Endothelial cell of umbilical vein (primary cell): ENCODE measurements at regions not wholly inside any gene's neighbourhood (a gene's known extent, or its start where the extent isn't known, plus 50 kb on each side); places are given as distances from the start of the nearest gene placed in this dataset.
"Not testable (repeated sequence)": the region's sequence is repeated elsewhere in the genome, so short reads cannot be mapped to it uniquely, and the experiment has no call there.

Source experiments
- BruUV-seq: library from RNA; stranded (reverse); fragments of 400-500 nt; replicated peaks from 2 replicates; lab custom pipeline; 2021; lab: Mats Ljungman, UMichigan
- CTCF ChIA-PET: fragments of 300-600, 350-600 bp; sonication (Branson Sonifier 250); formaldehyde crosslinking; loops from one replicate; lab custom pipeline; 2021; ENCODE audit warnings: antibody characterized with exemption, inconsistent platforms; lab: Charles Lee
- POLR2A ChIA-PET: fragments of 300-600, 350-600 bp; sonication (Branson Sonifier 250); formaldehyde crosslinking; loops from one replicate; lab custom pipeline; 2021; ENCODE audit warnings: antibody characterized with exemption, inconsistent platforms; lab: Charles Lee
- DNase-seq: peaks from one replicate; pipeline ENCODE4 v3.0.0-alpha.2; 2011; ENCODE audit warnings: low read depth, low spot score
- FAIRE-seq: peaks from 2 replicates; lab custom pipeline; 2011; peaks lifted over from hg19 to GRCh38; lab: Jason Lieb, UNC
- H2AFZ ChIP-seq: 2 replicates; pipeline ENCODE4 v1.6.0; 2012; ENCODE audit warnings: low read depth, low read length, control low read depth, inconsistent platforms
- H3K27ac ChIP-seq: 2 replicates; pipeline ENCODE4 v1.5.1; 2011; ENCODE audit warnings: low read depth, mild to moderate bottlenecking, control low read depth, low read length, moderate library complexity; ENCODE audit not compliant: insufficient read depth
- H3K27me3 ChIP-seq, 2 experiments: 2 replicates each; pipeline versions ENCODE4 v1.6.0 to v1.6.1; 2011; ENCODE audit warnings: low read length in 2 of 2, mixed read lengths in 1 of 2; ENCODE audit not compliant: control insufficient read depth in 2 of 2, insufficient read depth in 2 of 2
- H3K36me3 ChIP-seq, 2 experiments: 2 replicates in 1 of 2; 3 replicates in 1 of 2; pipeline ENCODE4 v1.5.1; 2011; ENCODE audit warnings: low read length in 2 of 2, mild to moderate bottlenecking in 1 of 2, moderate library complexity in 1 of 2; ENCODE audit not compliant: control insufficient read depth in 2 of 2, insufficient read depth in 2 of 2; ENCODE audit errors: extremely low read depth in 1 of 2
- H3K4me1 ChIP-seq: 3 replicates; pipeline ENCODE4 v1.5.1; 2011; ENCODE audit warnings: mild to moderate bottlenecking, low read length; ENCODE audit not compliant: control insufficient read depth, insufficient read depth; ENCODE audit errors: extremely low read depth
- H3K4me2 ChIP-seq: 2 replicates; pipeline ENCODE4 v1.6.1; 2011; ENCODE audit warnings: low read length, control low read depth, mixed read lengths; ENCODE audit not compliant: insufficient read depth
- H3K4me3 ChIP-seq, 3 experiments: fragments of 200-600 bp in 1 of 3; sonication (generic), shearing (Covaris generic) in 1 of 3; replicated peaks in 1 of 3; 2 replicates each; pipeline ENCODE4 v1.5.1; 2011 to 2016; ENCODE audit warnings: control low read depth in 3 of 3, low read length in 3 of 3, mild to moderate bottlenecking in 2 of 3, inconsistent platforms in 1 of 3, low read depth in 1 of 3, moderate library complexity in 1 of 3; ENCODE audit not compliant: insufficient read depth in 1 of 3
- H3K79me2 ChIP-seq: 2 replicates; pipeline ENCODE4 v1.6.0; 2012; ENCODE audit warnings: low read length, inconsistent platforms; ENCODE audit not compliant: control insufficient read depth, insufficient read depth
- H3K9ac ChIP-seq: replicated peaks from 2 replicates; pipeline ENCODE3; 2011; ENCODE audit warnings: low read length, control low read depth; ENCODE audit not compliant: insufficient read depth; ENCODE audit errors: extremely low read depth
- H3K9me1 ChIP-seq: replicated peaks from 3 replicates; pipeline ENCODE4 v1.6.0; 2011; ENCODE audit warnings: mild to moderate bottlenecking, low read length; ENCODE audit not compliant: control insufficient read depth, insufficient read depth; ENCODE audit errors: extremely low read depth
- H3K9me3 ChIP-seq: replicated peaks from 2 replicates; pipeline ENCODE4 v1.5.1; 2012; ENCODE audit warnings: low read length, inconsistent platforms; ENCODE audit not compliant: control insufficient read depth, insufficient read depth
- H4K20me1 ChIP-seq: replicated peaks from 2 replicates; pipeline ENCODE3; 2011; ENCODE audit warnings: mild to moderate bottlenecking, low read length; ENCODE audit not compliant: control insufficient read depth, insufficient read depth; ENCODE audit errors: extremely low read depth
- dilution Hi-C: fragments of 300-500 bp; cut with MboI; formaldehyde crosslinking; loops from one replicate; pipeline ENCODE4 v1.15.0; 2019; ENCODE audit warnings: low sequenced_read_pairs; ENCODE audit not compliant: extremely low pct_ligation_motif_present
- intact Hi-C: fragments of 100-400 bp; cut with micrococcal nuclease; formaldehyde crosslinking; loops from one replicate; pipeline ENCODE4 v1.10.0; 2022

DNA sequence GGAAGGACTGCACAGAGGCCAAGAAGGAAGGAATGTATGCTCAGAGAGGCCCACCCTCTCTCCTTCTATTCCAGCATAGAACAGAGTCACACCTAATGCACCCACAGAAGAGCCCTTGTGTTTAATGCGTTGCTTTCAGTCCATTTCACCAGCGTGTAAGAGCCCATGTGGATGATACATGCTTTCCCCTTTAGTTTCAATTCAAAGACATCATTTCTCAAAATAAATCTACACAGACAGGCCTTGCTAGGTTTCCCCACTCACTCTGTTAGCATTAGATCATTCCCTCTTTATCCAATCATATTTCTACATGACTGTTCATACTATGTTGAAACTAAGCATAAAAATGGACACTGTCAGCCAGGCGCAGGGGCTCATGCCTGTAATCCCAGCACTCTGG, 331.5 kb downstream of the CEP170 start:
- FAIRE-seq, CTCF ChIA-PET, DNase-seq, H4K20me1 ChIP-seq, BruUV-seq, H3K9me1 ChIP-seq, H3K9ac ChIP-seq, H3K27me3 ChIP-seq, intact Hi-C loops, H3K4me1 ChIP-seq, H3K4me2 ChIP-seq, H3K79me2 ChIP-seq, H3K36me3 ChIP-seq, H3K4me3 ChIP-seq, H3K9me3 ChIP-seq, POLR2A ChIA-PET, H3K27ac ChIP-seq, H2AFZ ChIP-seq, dilution Hi-C loops: not testable (repeated sequence)

GRCh38 chr1:242914729-242915128, 340.4 kb downstream of the CEP170 start:
- FAIRE-seq, BruUV-seq, H3K27me3 ChIP-seq, H3K9ac ChIP-seq, H3K9me3 ChIP-seq, H3K27ac ChIP-seq, H3K36me3 ChIP-seq, H4K20me1 ChIP-seq, CTCF ChIA-PET, H3K9me1 ChIP-seq, H2AFZ ChIP-seq, dilution Hi-C loops, H3K79me2 ChIP-seq, H3K4me2 ChIP-seq, DNase-seq, H3K4me1 ChIP-seq, H3K4me3 ChIP-seq, POLR2A ChIA-PET, intact Hi-C loops: not testable (repeated sequence)

- BruUV-seq, DNase-seq, H3K36me3 ChIP-seq, FAIRE-seq, CTCF ChIA-PET, H3K79me2 ChIP-seq, H3K9me1 ChIP-seq, H3K9ac ChIP-seq, POLR2A ChIA-PET, H3K9me3 ChIP-seq, H2AFZ ChIP-seq, intact Hi-C loops, dilution Hi-C loops, H3K4me2 ChIP-seq, H3K27ac ChIP-seq, H3K27me3 ChIP-seq, H4K20me1 ChIP-seq, H3K4me3 ChIP-seq, H3K4me1 ChIP-seq: not testable (repeated sequence)
Measured at GRCh38 chr1:242912855-242913254, 342.2 kb downstream of the CEP170 start.

GRCh38 chr1:242900558-242900957, 354.5 kb downstream of the CEP170 start:
- H3K79me2 ChIP-seq, FAIRE-seq, intact Hi-C loops, H3K9me1 ChIP-seq, H3K4me3 ChIP-seq, H3K27me3 ChIP-seq, H3K36me3 ChIP-seq, H3K27ac ChIP-seq, DNase-seq, POLR2A ChIA-PET, H4K20me1 ChIP-seq, H3K4me1 ChIP-seq, dilution Hi-C loops, H3K9me3 ChIP-seq, CTCF ChIA-PET, H2AFZ ChIP-seq, BruUV-seq, H3K9ac ChIP-seq, H3K4me2 ChIP-seq: not testable (repeated sequence)
